DND-41 (cell line): ENCODE measurements at regions not wholly inside any gene's neighbourhood (a gene's known extent, or its start where the extent isn't known, plus 50 kb on each side); places are given as distances from the start of the nearest gene placed in this dataset.

Source experiments
- EZH2 ChIP-seq: IDR thresholded peaks from 3 replicates; pipeline ENCODE4 v1.6.1; 2012; ENCODE audit warnings: borderline replicate concordance, low read depth, mild to moderate bottlenecking, moderate library complexity, low read length, inconsistent platforms; ENCODE audit not compliant: severe bottlenecking
- TF ChIP-seq, protein P1 (sequence below): IDR thresholded peaks from 2 replicates; pipeline ENCODE4 v1.5.1; 2012; ENCODE audit warnings: borderline replicate concordance, low read length, moderate library complexity, mild to moderate bottlenecking; ENCODE audit not compliant: poor library complexity, severe bottlenecking; ENCODE audit errors: extremely low read depth

DNA sequence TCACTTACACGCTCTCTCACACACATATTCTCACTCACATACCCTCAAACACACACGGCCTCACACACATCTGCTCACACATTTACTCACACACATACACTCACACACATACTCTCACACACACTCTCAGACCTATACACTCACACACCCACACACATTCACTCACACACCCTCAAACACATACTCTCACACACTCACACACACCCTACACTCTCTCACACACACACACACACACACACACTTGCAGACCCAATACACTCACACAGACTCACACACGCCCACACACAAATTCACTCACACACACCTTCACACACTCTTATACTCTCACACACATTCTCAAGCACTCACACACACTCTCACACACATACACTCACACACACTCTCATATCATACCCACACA lies 155.5 kb upstream of the BACE2 start:
- TF ChIP-seq, protein P1, sequence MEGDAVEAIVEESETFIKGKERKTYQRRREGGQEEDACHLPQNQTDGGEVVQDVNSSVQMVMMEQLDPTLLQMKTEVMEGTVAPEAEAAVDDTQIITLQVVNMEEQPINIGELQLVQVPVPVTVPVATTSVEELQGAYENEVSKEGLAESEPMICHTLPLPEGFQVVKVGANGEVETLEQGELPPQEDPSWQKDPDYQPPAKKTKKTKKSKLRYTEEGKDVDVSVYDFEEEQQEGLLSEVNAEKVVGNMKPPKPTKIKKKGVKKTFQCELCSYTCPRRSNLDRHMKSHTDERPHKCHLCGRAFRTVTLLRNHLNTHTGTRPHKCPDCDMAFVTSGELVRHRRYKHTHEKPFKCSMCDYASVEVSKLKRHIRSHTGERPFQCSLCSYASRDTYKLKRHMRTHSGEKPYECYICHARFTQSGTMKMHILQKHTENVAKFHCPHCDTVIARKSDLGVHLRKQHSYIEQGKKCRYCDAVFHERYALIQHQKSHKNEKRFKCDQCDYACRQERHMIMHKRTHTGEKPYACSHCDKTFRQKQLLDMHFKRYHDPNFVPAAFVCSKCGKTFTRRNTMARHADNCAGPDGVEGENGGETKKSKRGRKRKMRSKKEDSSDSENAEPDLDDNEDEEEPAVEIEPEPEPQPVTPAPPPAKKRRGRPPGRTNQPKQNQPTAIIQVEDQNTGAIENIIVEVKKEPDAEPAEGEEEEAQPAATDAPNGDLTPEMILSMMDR, result no peak
- no peak for TF ChIP-seq EZH2
